ENCODE measurements at regions not wholly inside any gene's neighbourhood (a gene's known extent, or its start where the extent isn't known, plus 50 kb on each side); places are given as distances from the start of the nearest gene placed in this dataset.

- TF ChIP-seq CTCF (IDR thresholded peaks at IDR 0.05) (no peak), POLR2A (IDR thresholded peaks at IDR 0.05) (no peak)
Measured at GRCh38 chr13:81305928-81306327, 965.0 kb upstream of the SPRY2 start.
